22Rv1 (cell line): ENCODE measurements at regions not wholly inside any gene's neighbourhood (a gene's known extent, or its start where the extent isn't known, plus 50 kb on each side); places are given as distances from the start of the nearest gene placed in this dataset.

Source experiments
- CTCF ChIP-seq: fragments of 450-650 bp; IDR thresholded peaks from 2 replicates; pipeline ENCODE4 v1.5.1; 2017; ENCODE audit warnings: mild to moderate bottlenecking
- ZFX ChIP-seq: fragments of 450-650 bp; IDR thresholded peaks from 2 replicates; pipeline ENCODE4 v1.6.1; 2017; ENCODE audit warnings: antibody characterized with exemption, borderline replicate concordance

- no peak for TF ChIP-seq CTCF
- no peak for TF ChIP-seq ZFX
Measured at GRCh38 chr9:87286506-87286905, 211.2 kb upstream of the DAPK1 start.
